KMS-11 (cell line): ENCODE measurements at regions not wholly inside any gene's neighbourhood (a gene's known extent, or its start where the extent isn't known, plus 50 kb on each side); places are given as distances from the start of the nearest gene placed in this dataset.

ENCODE experiments used
- H2AFZ ChIP-seq: fragments of 200-600 bp; sonication (generic); 2 replicates; pipeline ENCODE4 v1.6.1; 2016; ENCODE audit warnings: antibody characterized with exemption, mixed run types, low read depth
- H3K27ac ChIP-seq: fragments of 200-600 bp; sonication (generic); 2 replicates; pipeline ENCODE4 v1.6.1; 2016; ENCODE audit warnings: mild to moderate bottlenecking, mixed run types
- H3K27me3 ChIP-seq: fragments of 200-600 bp; sonication (generic); 2 replicates; pipeline ENCODE4 v1.6.1; 2017; ENCODE audit warnings: mild to moderate bottlenecking, low read depth, mixed run types, moderate library complexity; ENCODE audit not compliant: insufficient read depth
- H3K36me3 ChIP-seq: fragments of 200-600 bp; sonication (generic); 2 replicates; pipeline ENCODE4 v1.6.1; 2017; ENCODE audit warnings: mild to moderate bottlenecking, mixed run types; ENCODE audit not compliant: insufficient read depth
- H3K4me1 ChIP-seq: fragments of 200-600 bp; sonication (generic); 2 replicates; pipeline ENCODE4 v1.6.1; 2016; ENCODE audit warnings: mild to moderate bottlenecking, low read depth, mixed run types; ENCODE audit not compliant: poor library complexity, severe bottlenecking
- H3K4me2 ChIP-seq: fragments of 200-600 bp; sonication (generic); 2 replicates; pipeline ENCODE4 v1.7.0; 2016; ENCODE audit warnings: mild to moderate bottlenecking, mixed run types
- H3K4me3 ChIP-seq: fragments of 200-600 bp; sonication (generic); IDR thresholded peaks from 2 replicates; pipeline ENCODE4 v1.6.1; 2017; ENCODE audit warnings: low read depth, low read length, mixed read lengths; ENCODE audit not compliant: insufficient read depth
- H3K79me2 ChIP-seq: fragments of 200-600 bp; sonication (generic); 2 replicates; pipeline ENCODE4 v1.6.1; 2016; ENCODE audit warnings: low read depth, mixed run types; ENCODE audit not compliant: insufficient read depth
- H3K9ac ChIP-seq: fragments of 200-600 bp; sonication (generic); 2 replicates; pipeline ENCODE4 v1.6.1; 2016; ENCODE audit warnings: mild to moderate bottlenecking, mixed run types
- H4K20me1 ChIP-seq: fragments of 200-600 bp; sonication (generic); 2 replicates; pipeline ENCODE4 v1.6.1; 2016; ENCODE audit warnings: mild to moderate bottlenecking, mixed run types; ENCODE audit not compliant: insufficient read depth
- CTCF ChIP-seq: fragments of 200-600 bp; sonication (generic); conservative IDR thresholded peaks from 2 replicates; pipeline ENCODE4 v1.6.1; 2017; ENCODE audit warnings: low read depth, mild to moderate bottlenecking, antibody characterized with exemption, low read length, moderate library complexity, mixed read lengths

- Histone ChIP-seq H3K4me1 (no peaks in the 10 kb centered on the region), H3K4me2 (no peak overlapping the region), H3K9ac (no peak overlapping the region), H3K27ac (no peak overlapping the region), H4K20me1 (no peaks in the 10 kb centered on the region), H3K27me3 (no peaks in the 10 kb centered on the region), H3K36me3 (no peaks in the 10 kb centered on the region), H2AFZ (no peak overlapping the region), H3K4me3 (no peak overlapping the region), H3K79me2 (no peaks in the 10 kb centered on the region)
- TF ChIP-seq CTCF = no peak
Observed at GRCh38 chrX:104310657-104311254, 56.0 kb upstream of the ESX1 start.

DNA sequence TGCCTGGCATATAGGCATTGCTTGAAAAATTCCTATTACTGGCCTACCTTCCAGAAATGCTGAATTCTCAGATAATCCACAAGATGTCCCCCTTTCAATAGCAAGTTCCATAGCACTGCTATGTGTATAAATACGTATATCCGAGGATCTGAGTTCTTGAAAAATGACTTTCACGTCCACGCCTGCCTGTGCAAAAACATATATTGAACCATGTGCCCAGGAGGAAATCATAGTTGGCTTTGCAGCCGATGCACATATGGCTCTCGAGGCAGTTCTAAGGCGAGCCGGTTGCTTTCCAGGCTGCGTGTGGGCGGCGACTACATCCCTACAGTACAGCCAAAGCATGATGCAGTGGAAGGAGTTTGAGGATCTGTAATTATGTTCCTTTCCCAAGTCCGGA, 55.4 kb upstream of the ESX1 start:
- Histone ChIP-seq H3K27me3 (no peaks in the 10 kb centered on the region), H3K4me1 (no peaks in the 10 kb centered on the region), H3K79me2 (no peaks in the 10 kb centered on the region), H3K36me3 (no peaks in the 10 kb centered on the region), H3K4me3 (no peak overlapping the region), H3K9ac (no peak overlapping the region), H3K27ac (no peak overlapping the region), H4K20me1 (no peaks in the 10 kb centered on the region), H2AFZ (no peak overlapping the region), H3K4me2 (no peak overlapping the region)
- no peak for TF ChIP-seq CTCF

GRCh38 chrX:104309169-104309568, 54.4 kb upstream of the ESX1 start:
- TF ChIP-seq CTCF = no peak
- Histone ChIP-seq H4K20me1 (no peaks in the 10 kb centered on the region), H3K36me3 (no peaks in the 10 kb centered on the region), H3K4me3 (no peak overlapping the region), H3K4me2 (no peak overlapping the region), H3K4me1 (no peaks in the 10 kb centered on the region), H3K27ac (no peak overlapping the region), H3K9ac (no peak overlapping the region), H3K27me3 (no peaks in the 10 kb centered on the region), H2AFZ (no peak overlapping the region), H3K79me2 (no peaks in the 10 kb centered on the region)

GRCh38 chrX:104307341-104307740, 52.6 kb upstream of the ESX1 start:
- Histone ChIP-seq H3K9ac (no peak overlapping the region), H3K79me2 (no peaks in the 10 kb centered on the region), H3K4me3 (no peak overlapping the region), H3K27me3 (no peaks in the 10 kb centered on the region), H4K20me1 (no peaks in the 10 kb centered on the region), H2AFZ (no peak overlapping the region), H3K27ac (no peak overlapping the region), H3K4me1 (no peaks in the 10 kb centered on the region), H3K36me3 (no peaks in the 10 kb centered on the region), H3K4me2 (no peak overlapping the region)
- no peak for TF ChIP-seq CTCF
